LNCaP clone FGC (cell line): ENCODE measurements at regions not wholly inside any gene's neighbourhood (a gene's known extent, or its start where the extent isn't known, plus 50 kb on each side); places are given as distances from the start of the nearest gene placed in this dataset.

ENCODE experiments used
- DNase-seq: peaks from one replicate; pipeline ENCODE4 v3.0.0-alpha.2; 2011; ENCODE audit warnings: low read depth
- H3K4me3 ChIP-seq: 2 replicates; pipeline ENCODE4 v1.5.1; 2011; ENCODE audit warnings: mild to moderate bottlenecking, low read depth, low read length, control low read depth
- CTCF ChIP-seq: IDR thresholded peaks from 2 replicates; pipeline ENCODE4 v1.5.1; 2012; ENCODE audit warnings: mild to moderate bottlenecking; ENCODE audit not compliant: control insufficient read depth, insufficient read depth; ENCODE audit errors: extremely low read depth

DNA sequence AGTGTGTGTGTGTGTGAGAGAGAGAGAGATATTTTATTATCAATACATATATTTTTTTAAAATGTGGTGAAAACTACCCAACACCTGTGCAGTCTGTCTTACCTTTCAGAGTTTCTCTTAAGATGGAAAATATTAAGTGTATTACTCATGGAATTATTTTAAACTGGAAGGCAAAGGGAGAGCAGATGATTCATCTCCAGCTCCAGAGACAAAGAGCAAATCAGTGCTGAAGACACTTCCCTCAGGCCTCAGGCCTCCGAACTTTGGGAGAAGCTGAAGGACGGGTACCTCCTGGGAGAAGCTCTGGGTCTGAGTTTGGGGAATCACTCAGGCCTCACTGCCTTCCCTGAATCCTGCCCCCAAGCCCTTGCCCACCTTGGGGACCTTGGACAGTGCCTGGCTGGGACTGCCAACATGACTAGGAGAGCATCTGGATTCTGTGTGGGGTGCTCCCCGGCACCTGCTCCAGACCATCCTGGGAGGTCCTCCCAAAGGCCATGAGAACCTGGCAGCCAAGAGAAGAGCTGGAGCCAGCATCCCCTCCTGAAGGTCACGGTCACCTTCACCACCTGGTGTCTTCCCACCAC lies 170.4 kb upstream of the UBL3 start:
- no peak overlapping the region for H3K4me3 ChIP-seq
- TF ChIP-seq CTCF: no peak
- DNase-seq: no peak

DNA sequence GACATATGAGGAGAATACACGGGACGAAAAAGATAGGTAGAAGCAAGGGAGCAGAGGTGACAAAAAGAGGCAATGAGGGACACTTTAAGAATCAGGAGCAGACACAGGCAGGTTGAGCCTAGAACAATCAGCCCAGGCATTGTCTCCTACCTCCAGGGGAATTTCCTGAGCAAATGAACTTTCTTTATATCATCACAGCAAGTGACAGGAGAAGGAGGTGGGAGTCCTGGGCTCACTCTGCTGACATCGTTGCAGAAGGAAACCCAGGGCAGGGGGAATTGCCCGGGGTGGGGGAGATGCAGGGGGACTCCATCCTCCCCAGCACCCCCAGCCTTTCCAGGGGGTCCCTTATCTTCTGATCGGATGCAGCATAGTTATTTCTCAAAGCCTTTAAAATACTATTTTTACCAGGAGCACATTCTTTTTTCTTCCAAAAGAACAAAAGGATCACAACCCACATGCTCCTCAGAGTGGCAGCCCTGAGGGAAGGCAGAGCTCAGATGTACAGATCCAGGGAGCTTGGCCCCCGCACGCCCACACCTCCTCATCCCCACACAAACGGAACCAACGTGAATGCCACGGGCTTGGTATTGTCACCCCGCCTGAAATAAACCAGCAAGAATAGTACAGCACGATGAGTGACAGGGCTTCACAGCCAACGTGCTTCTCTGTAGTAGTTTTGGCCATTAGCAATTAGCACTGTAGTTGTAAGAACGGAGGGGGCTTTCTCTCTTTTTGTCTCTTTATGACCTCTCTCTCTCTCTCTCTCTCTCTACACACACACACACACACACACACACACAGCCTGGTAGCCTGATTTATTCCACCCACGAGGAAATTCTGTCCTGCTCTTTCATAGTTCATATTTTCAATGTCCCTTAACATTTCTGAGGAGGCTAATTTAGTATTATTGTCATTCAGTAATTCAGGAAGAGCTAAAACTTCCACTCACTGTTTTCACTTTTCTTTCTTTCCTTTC lies 169.5 kb upstream of the UBL3 start:
- DNase-seq: no peak
- no peak for TF ChIP-seq CTCF
- no peak overlapping the region for H3K4me3 ChIP-seq

- no peak for TF ChIP-seq CTCF
- H3K4me3 ChIP-seq: no peak overlapping the region
- no peak for DNase-seq
Measured at GRCh38 chr13:30017880-30018279, 167.5 kb upstream of the UBL3 start.

DNA sequence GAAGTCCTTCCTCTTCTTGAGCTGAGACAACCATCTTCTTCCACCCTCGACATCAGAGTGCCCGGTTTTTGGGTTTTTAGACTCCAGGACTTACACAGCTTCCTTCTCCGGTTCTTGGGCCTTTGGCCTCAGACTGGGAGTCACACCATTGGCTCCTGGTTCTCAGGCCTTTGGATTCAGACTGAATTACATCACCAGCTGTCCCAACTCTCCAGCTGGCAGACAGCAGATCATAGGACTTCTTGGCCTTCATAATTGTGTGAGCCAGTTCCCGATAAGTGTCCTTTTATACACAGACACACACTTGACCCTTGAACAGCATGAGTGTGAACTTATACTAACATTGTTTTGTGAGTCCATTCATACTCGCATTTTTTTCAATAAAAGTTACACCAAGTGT lies 166.0 kb upstream of the UBL3 start:
- no peak for TF ChIP-seq CTCF
- no peak overlapping the region for H3K4me3 ChIP-seq
- no peak for DNase-seq

DNA sequence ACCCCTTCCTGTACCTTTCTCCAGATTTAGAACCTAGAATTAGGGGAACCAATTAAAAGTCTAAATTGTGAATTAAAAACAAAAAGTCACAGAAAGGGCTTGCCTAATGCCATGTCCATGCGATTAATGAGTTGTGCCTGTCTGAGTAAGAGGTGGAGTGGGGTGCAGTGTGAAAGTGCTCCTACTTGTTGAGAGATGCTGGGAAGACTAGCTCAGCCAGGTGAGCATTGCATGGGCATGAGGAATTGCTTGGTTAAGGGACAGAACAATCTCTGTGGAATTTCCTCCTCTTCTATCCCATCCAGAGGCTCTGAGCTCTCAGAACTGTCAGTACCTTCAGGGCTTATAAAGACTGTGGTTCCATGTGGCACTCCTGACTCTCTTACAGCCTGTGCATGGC lies 159.0 kb upstream of the UBL3 start:
- no peak for TF ChIP-seq CTCF
- H3K4me3 ChIP-seq: no peak overlapping the region
- DNase-seq: no peak

DNA sequence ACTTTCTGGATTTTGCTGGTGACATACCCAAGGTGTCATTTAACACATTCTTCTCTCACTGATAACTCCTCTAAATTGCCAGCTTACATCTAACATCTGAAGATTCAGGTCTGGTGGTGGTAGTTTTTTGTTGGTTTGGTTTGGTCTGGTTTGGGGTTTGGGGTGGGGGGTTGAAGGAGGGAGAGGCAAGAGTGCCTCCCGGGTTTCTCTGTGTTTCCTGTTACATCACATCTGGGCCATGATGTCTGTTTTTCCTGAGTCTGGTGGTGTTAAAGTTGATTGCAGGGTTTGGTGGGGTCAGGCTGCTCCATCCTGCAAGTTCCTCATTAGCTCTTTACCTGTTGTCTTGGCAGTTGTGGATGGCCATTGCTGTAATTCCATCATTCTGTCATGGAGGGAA lies 155.8 kb upstream of the UBL3 start:
- no peak for DNase-seq
- TF ChIP-seq CTCF: no peak
- no peak overlapping the region for H3K4me3 ChIP-seq

DNA sequence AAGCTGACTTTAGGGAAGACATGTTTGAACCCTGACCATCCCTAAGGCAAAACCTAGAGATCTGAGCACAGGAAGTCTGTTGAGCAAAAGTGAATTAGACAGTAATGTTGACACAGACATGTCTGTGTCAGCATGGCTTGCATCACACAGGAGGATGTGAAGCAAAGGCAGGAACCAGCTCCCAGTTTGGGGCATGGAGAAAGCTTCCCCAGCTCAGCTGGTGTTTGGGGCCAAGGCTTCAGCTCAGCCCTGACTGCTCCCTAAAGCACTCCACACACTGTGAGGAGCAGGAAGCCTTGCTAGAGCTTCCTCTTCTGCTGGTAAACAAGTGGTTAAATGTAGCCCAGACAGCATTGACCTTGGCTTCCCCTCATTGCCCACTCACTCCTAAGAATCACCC lies 153.8 kb upstream of the UBL3 start:
- DNase-seq: no peak
- no peak overlapping the region for H3K4me3 ChIP-seq
- no peak for TF ChIP-seq CTCF
